Prostate gland (tissue), 2 donors: ENCODE measurements at regions not wholly inside any gene's neighbourhood (a gene's known extent, or its start where the extent isn't known, plus 50 kb on each side); places are given as distances from the start of the nearest gene placed in this dataset.

ENCODE experiments used
- CTCF ChIP-seq, 4 experiments: fragments of 200-600 bp in 2 of 4; fragments of 450-650 bp in 2 of 4; sonication (generic) in 2 of 4; IDR thresholded peaks; 1 replicate in 3 of 4; 2 replicates in 1 of 4; pipeline ENCODE4 v1.5.1; 2016 to 2019; ENCODE audit warnings: antibody characterized with exemption in 4 of 4, mild to moderate bottlenecking in 2 of 4, moderate library complexity in 2 of 4
- POLR2A ChIP-seq: fragments of 450-650 bp; IDR thresholded peaks from one replicate; pipeline ENCODE4 v1.6.1; 2016; ENCODE audit warnings: antibody characterized with exemption, mild to moderate bottlenecking
- POLR2AphosphoS5 ChIP-seq: sonication (generic); formaldehyde crosslinking; IDR thresholded peaks from one replicate; pipeline ENCODE4 v1.6.1; 2017; ENCODE audit warnings: antibody characterized with exemption

GRCh38 chr15:60280259-60280658 is 117.5 kb downstream of the ANXA2 start:
- TF ChIP-seq CTCF (IDR thresholded peaks at IDR 0.05) = no peak
- no peak for TF ChIP-seq POLR2A
- TF ChIP-seq POLR2AphosphoS5 = no peak
